Lower leg skin (tissue), 3 donors: ENCODE measurements at regions not wholly inside any gene's neighbourhood (a gene's known extent, or its start where the extent isn't known, plus 50 kb on each side); places are given as distances from the start of the nearest gene placed in this dataset.

ENCODE experiments used
- POLR2A ChIP-seq, 2 donors: fragments of 450-650 bp; IDR thresholded peaks; one replicate each; pipeline ENCODE4 v1.6.1; 2016 to 2017; ENCODE audit warnings: antibody characterized with exemption in 2 of 2, mild to moderate bottlenecking in 1 of 2, moderate library complexity in 1 of 2
- TF ChIP-seq, protein P1 (sequence below), 3 donors: fragments of 450-650 bp; IDR thresholded peaks; one replicate each; pipeline ENCODE4 v1.5.1; 2016; ENCODE audit warnings: antibody characterized with exemption in 3 of 3, mild to moderate bottlenecking in 3 of 3, moderate library complexity in 2 of 3

DNA sequence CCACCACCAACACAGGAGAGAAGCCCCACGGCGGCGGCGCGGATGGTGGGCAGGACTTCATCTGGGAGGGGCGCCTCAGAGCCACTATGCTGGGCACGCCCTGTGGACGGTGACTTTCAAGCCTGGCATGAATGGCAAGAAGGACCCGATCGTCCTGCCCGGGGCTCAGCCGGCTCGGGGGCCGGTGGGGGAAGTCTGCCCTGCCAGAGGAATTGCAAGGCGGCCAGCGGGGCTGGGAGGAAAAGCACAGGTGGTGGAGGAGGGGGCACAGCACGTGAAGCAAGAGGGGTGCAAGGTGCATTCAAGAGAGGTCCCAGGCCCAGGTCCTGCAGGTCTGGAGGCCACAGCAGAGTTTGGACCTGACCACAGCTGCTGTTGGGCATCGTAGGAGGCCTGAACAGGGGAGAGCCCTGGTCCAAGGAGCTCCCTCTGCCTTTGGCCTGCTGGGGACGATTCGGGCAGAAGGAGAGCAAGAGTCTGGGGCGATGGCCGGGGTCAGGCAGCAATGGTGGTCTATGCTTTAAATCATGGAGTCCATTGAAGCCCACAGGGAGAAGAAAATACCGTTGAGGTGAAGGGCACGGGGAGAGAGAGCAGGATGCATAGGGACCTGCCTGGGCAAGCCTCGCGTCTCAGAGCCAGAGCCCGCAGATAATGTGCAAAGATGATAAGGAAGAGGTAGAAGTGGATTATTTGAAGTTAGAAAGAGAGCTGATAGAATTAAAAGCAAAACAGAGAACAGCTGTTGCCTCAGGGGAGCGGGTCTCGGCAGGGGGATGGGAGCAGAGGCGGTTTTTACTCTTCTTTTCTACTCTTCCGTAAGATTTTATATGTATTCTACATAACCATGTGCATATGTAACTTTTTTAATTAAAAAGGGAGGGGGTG, 82.6 kb upstream of the SHISAL1 start:
- no peak for TF ChIP-seq POLR2A (IDR thresholded peaks at IDR 0.05)
- TF ChIP-seq, protein P1, sequence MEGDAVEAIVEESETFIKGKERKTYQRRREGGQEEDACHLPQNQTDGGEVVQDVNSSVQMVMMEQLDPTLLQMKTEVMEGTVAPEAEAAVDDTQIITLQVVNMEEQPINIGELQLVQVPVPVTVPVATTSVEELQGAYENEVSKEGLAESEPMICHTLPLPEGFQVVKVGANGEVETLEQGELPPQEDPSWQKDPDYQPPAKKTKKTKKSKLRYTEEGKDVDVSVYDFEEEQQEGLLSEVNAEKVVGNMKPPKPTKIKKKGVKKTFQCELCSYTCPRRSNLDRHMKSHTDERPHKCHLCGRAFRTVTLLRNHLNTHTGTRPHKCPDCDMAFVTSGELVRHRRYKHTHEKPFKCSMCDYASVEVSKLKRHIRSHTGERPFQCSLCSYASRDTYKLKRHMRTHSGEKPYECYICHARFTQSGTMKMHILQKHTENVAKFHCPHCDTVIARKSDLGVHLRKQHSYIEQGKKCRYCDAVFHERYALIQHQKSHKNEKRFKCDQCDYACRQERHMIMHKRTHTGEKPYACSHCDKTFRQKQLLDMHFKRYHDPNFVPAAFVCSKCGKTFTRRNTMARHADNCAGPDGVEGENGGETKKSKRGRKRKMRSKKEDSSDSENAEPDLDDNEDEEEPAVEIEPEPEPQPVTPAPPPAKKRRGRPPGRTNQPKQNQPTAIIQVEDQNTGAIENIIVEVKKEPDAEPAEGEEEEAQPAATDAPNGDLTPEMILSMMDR (IDR thresholded peaks at IDR 0.05): no peak
